H1 (cell line): ENCODE measurements at regions not wholly inside any gene's neighbourhood (a gene's known extent, or its start where the extent isn't known, plus 50 kb on each side); places are given as distances from the start of the nearest gene placed in this dataset.

Source experiments
- CTCF ChIA-PET: fragments of 300-600 bp; sonication (Branson Sonifier 250); formaldehyde crosslinking; loops from one replicate; lab custom pipeline; 2021; ENCODE audit not compliant: partially characterized antibody; lab: Charles Lee
- POLR2A ChIA-PET: fragments of 300-600 bp; sonication (Branson Sonifier 250); formaldehyde crosslinking; loops from one replicate; lab custom pipeline; 2021; ENCODE audit warnings: inconsistent platforms; ENCODE audit not compliant: partially characterized antibody; lab: Charles Lee
- DNase-seq, 2 experiments: peaks; one replicate each; pipeline versions ENCODE4 v3.0.0 to v3.0.0-alpha.2; 2010 to 2022; ENCODE audit warnings: low spot score in 2 of 2, low read depth in 1 of 2, mixed read lengths in 1 of 2
- FAIRE-seq: peaks from 2 replicates; lab custom pipeline; 2011; peaks lifted over from hg19 to GRCh38; lab: Jason Lieb, UNC
- H2AFZ ChIP-seq: 2 replicates; pipeline ENCODE4 v1.8.1; 2012; ENCODE audit warnings: low read length, inconsistent platforms
- H2AK5ac ChIP-seq: 2 replicates; pipeline ENCODE4 v1.6.1; 2013; ENCODE audit warnings: low read depth, low read length
- H2BK120ac ChIP-seq: replicated peaks from 2 replicates; pipeline ENCODE3; 2013; ENCODE audit warnings: low read depth, low read length, inconsistent platforms
- H2BK12ac ChIP-seq: 2 replicates; pipeline ENCODE4 v1.6.1; 2013; ENCODE audit warnings: low read depth, low read length
- H2BK15ac ChIP-seq: 2 replicates; pipeline ENCODE4 v1.6.1; 2013; ENCODE audit warnings: low read length
- H2BK20ac ChIP-seq: 2 replicates; pipeline ENCODE4 v1.6.1; 2013; ENCODE audit warnings: low read length
- H2BK5ac ChIP-seq: 2 replicates; pipeline ENCODE4 v1.6.1; 2013; ENCODE audit warnings: low read depth, low read length
- H3K14ac ChIP-seq: 2 replicates; pipeline ENCODE4 v1.6.1; 2013; ENCODE audit warnings: inconsistent platforms; ENCODE audit not compliant: insufficient read length
- H3K18ac ChIP-seq: 2 replicates; pipeline ENCODE4 v1.6.1; 2013; ENCODE audit warnings: low read length; ENCODE audit errors: extremely low read depth
- H3K23ac ChIP-seq: 2 replicates; pipeline ENCODE4 v1.6.1; 2013; ENCODE audit warnings: inconsistent platforms; ENCODE audit not compliant: insufficient read length
- H3K23me2 ChIP-seq: 2 replicates; pipeline ENCODE4 v1.6.1; 2013; ENCODE audit warnings: low read depth, low read length
- H3K27ac ChIP-seq: 2 replicates; pipeline ENCODE4 v1.6.1; 2011; ENCODE audit warnings: low read depth, low read length, inconsistent platforms
- H3K27me3 ChIP-seq, 4 experiments: replicated peaks in 1 of 4; 1 replicate in 1 of 4; 2 replicates in 3 of 4; pipeline versions ENCODE4 v1.6.1 to v1.8.1; 2011 to 2013; ENCODE audit warnings: low read length in 3 of 4, mild to moderate bottlenecking in 3 of 4, inconsistent platforms in 2 of 4, mixed read lengths in 2 of 4, moderate library complexity in 1 of 4; ENCODE audit not compliant: control insufficient read depth in 3 of 4, insufficient read depth in 3 of 4; ENCODE audit errors: extremely low read depth in 1 of 4
- H3K36me3 ChIP-seq, 4 experiments: 2 replicates each; pipeline versions ENCODE4 v1.6.1 to v1.8.1; 2011 to 2013; ENCODE audit warnings: mild to moderate bottlenecking in 4 of 4, low read length in 3 of 4, moderate library complexity in 2 of 4, control low read depth in 1 of 4, inconsistent platforms in 1 of 4; ENCODE audit not compliant: insufficient read depth in 4 of 4, control insufficient read depth in 2 of 4
- H3K4ac ChIP-seq: replicated peaks from 2 replicates; pipeline ENCODE3; 2013; ENCODE audit warnings: low read length, low read depth, mixed read lengths, inconsistent platforms; ENCODE audit not compliant: insufficient read length
- H3K4me1 ChIP-seq, 4 experiments: replicated peaks in 1 of 4; 1 replicate in 1 of 4; 2 replicates in 3 of 4; pipeline versions ENCODE4 v1.6.1 to v1.8.1; 2011 to 2013; ENCODE audit warnings: low read length in 3 of 4, inconsistent platforms in 2 of 4, mixed read lengths in 1 of 4; ENCODE audit not compliant: insufficient read depth in 4 of 4, control insufficient read depth in 3 of 4
- H3K4me2 ChIP-seq, 2 experiments: 2 replicates each; pipeline versions ENCODE4 v1.6.1 to v1.8.1; 2011 to 2013; ENCODE audit warnings: low read depth in 2 of 2, low read length in 2 of 2, control low read depth in 1 of 2, inconsistent platforms in 1 of 2, mild to moderate bottlenecking in 1 of 2; ENCODE audit not compliant: insufficient read depth in 1 of 2
- H3K4me3 ChIP-seq, 4 experiments: fragments of 200-600, 300-600 bp in 1 of 4; sonication (generic), shearing (Covaris generic), sonication (Bioruptor Twin) in 1 of 4; 2 replicates each; pipeline versions ENCODE4 v1.5.1 to v1.8.1; 2011 to 2016; ENCODE audit warnings: low read length in 4 of 4, low read depth in 3 of 4, control low read depth in 2 of 4, inconsistent platforms in 2 of 4, mild to moderate bottlenecking in 2 of 4, mixed read lengths in 1 of 4, moderate library complexity in 1 of 4; ENCODE audit not compliant: insufficient read depth in 2 of 4; ENCODE audit errors: extremely low read depth in 1 of 4
- H3K56ac ChIP-seq: replicated peaks from 2 replicates; pipeline ENCODE3; 2013; ENCODE audit warnings: low read depth, mild to moderate bottlenecking, mixed read lengths, low read length, inconsistent platforms; ENCODE audit not compliant: insufficient read length
- H3K79me1 ChIP-seq: 2 replicates; pipeline ENCODE4 v1.6.1; 2013; ENCODE audit warnings: low read depth, low read length, control low read depth
- H3K79me2 ChIP-seq, 2 experiments: 2 replicates each; pipeline versions ENCODE4 v1.6.1 to v1.8.1; 2012 to 2013; ENCODE audit warnings: low read length in 2 of 2, mild to moderate bottlenecking in 2 of 2, inconsistent platforms in 1 of 2; ENCODE audit not compliant: insufficient read depth in 2 of 2, control insufficient read depth in 1 of 2
- H3K9ac ChIP-seq, 4 experiments: replicated peaks in 1 of 4; 1 replicate in 1 of 4; 2 replicates in 3 of 4; pipeline versions ENCODE4 v1.6.1 to v1.8.1; 2011 to 2013; ENCODE audit warnings: low read depth in 3 of 4, low read length in 3 of 4, control low read depth in 2 of 4, mild to moderate bottlenecking in 2 of 4, moderate library complexity in 2 of 4, inconsistent platforms in 1 of 4; ENCODE audit errors: extremely low read depth in 1 of 4
- H3K9me3 ChIP-seq, 2 experiments: 2 replicates each; pipeline versions ENCODE4 v1.6.1 to v1.8.1; 2012 to 2013; ENCODE audit warnings: mild to moderate bottlenecking in 2 of 2, moderate library complexity in 2 of 2, control low read depth in 1 of 2, inconsistent platforms in 1 of 2, low read depth in 1 of 2, low read length in 1 of 2, mixed read lengths in 1 of 2; ENCODE audit not compliant: insufficient read depth in 2 of 2
- H4K20me1 ChIP-seq, 2 experiments: replicated peaks in 1 of 2; 2 replicates each; pipeline versions ENCODE3 to v1.8.1; 2011 to 2013; ENCODE audit warnings: inconsistent platforms in 2 of 2, low read length in 2 of 2, mild to moderate bottlenecking in 1 of 2; ENCODE audit not compliant: insufficient read depth in 2 of 2, control insufficient read depth in 1 of 2
- H4K5ac ChIP-seq: 2 replicates; pipeline ENCODE4 v1.6.1; 2013; ENCODE audit warnings: low read length, low read depth, mixed read lengths, inconsistent platforms; ENCODE audit not compliant: insufficient read length
- H4K8ac ChIP-seq: 2 replicates; pipeline ENCODE4 v1.8.0; 2013; ENCODE audit warnings: mild to moderate bottlenecking, moderate library complexity, low read length, inconsistent platforms; ENCODE audit not compliant: insufficient read depth; ENCODE audit errors: extremely low read depth
- H4K91ac ChIP-seq: replicated peaks from 2 replicates; pipeline ENCODE3; 2013; ENCODE audit warnings: low read length, mixed read lengths, inconsistent platforms; ENCODE audit not compliant: insufficient read length
- BACH1 ChIP-seq: IDR thresholded peaks from 2 replicates; pipeline ENCODE4 v1.6.1; 2012; ENCODE audit warnings: low read length, improper control_type of control experiment
- BCL11A ChIP-seq, 2 experiments: IDR thresholded peaks; one replicate each; pipeline ENCODE4 v1.6.1; 2011; ENCODE audit warnings: low read depth in 2 of 2, low read length in 2 of 2, mild to moderate bottlenecking in 2 of 2
- CBX5 ChIP-seq: fragments of 300-800, 300-1000 bp; sonication (generic); IDR thresholded peaks from 2 replicates; pipeline ENCODE4 v1.7.1; 2016; ENCODE audit warnings: antibody characterized with exemption, low read length, low read depth
- EGR1 ChIP-seq: IDR thresholded peaks from 2 replicates; pipeline ENCODE4 v1.6.1; 2011; ENCODE audit warnings: low read depth, low read length, borderline replicate concordance
- EP300 ChIP-seq, 2 experiments: IDR thresholded peaks; 1 replicate in 1 of 2; 2 replicates in 1 of 2; pipeline ENCODE4 v1.6.1; 2011 to 2012; ENCODE audit warnings: low read depth in 2 of 2, low read length in 2 of 2, mild to moderate bottlenecking in 2 of 2, borderline replicate concordance in 1 of 2, inconsistent platforms in 1 of 2, moderate library complexity in 1 of 2
- FOSL1 ChIP-seq: IDR thresholded peaks from 2 replicates; pipeline ENCODE4 v1.6.1; 2011; ENCODE audit warnings: mild to moderate bottlenecking, low read depth, low read length, moderate library complexity; ENCODE audit not compliant: insufficient read depth
- GABPA ChIP-seq: IDR thresholded peaks from 2 replicates; pipeline ENCODE4 v1.6.1; 2011; ENCODE audit warnings: mild to moderate bottlenecking, low read length, moderate library complexity, borderline replicate concordance; ENCODE audit not compliant: insufficient read depth
- MAFK ChIP-seq: IDR thresholded peaks from 2 replicates; pipeline ENCODE4 v1.6.1; 2012; ENCODE audit warnings: low read depth, mild to moderate bottlenecking, improper control_type of control experiment, low read length
- POU5F1 ChIP-seq: IDR thresholded peaks from 2 replicates; pipeline ENCODE4 v1.6.1; 2011; ENCODE audit warnings: low read depth, mild to moderate bottlenecking, low read length, moderate library complexity
- RNF2 ChIP-seq: fragments of 200-900, 300-1000 bp; sonication (generic); IDR thresholded peaks from 2 replicates; pipeline ENCODE4 v1.7.1; 2016; ENCODE audit warnings: borderline replicate concordance, low read depth, mild to moderate bottlenecking, antibody characterized with exemption, low read length; ENCODE audit not compliant: poor library complexity, severe bottlenecking; ENCODE audit errors: missing control alignments
- RXRA ChIP-seq: IDR thresholded peaks from 2 replicates; pipeline ENCODE4 v1.6.1; 2011; ENCODE audit warnings: low read depth, mild to moderate bottlenecking, low read length, moderate library complexity; ENCODE audit not compliant: insufficient read depth
- SIRT6 ChIP-seq: IDR thresholded peaks from one replicate; pipeline ENCODE4 v1.7.1; 2012; ENCODE audit warnings: low read length, inconsistent platforms
- SIX5 ChIP-seq: IDR thresholded peaks from 2 replicates; pipeline ENCODE4 v1.6.1; 2011; ENCODE audit warnings: mild to moderate bottlenecking, low read depth, low read length
- SRF ChIP-seq: IDR thresholded peaks from 2 replicates; pipeline ENCODE4 v1.6.1; 2011; ENCODE audit warnings: mild to moderate bottlenecking, low read depth, low read length, moderate library complexity
- SUZ12 ChIP-seq: fragments of 200-600 bp; sonication (generic); IDR thresholded peaks from 2 replicates; pipeline ENCODE4 v1.6.1; 2012; ENCODE audit warnings: mild to moderate bottlenecking, inconsistent platforms, low read length, moderate library complexity, mixed read lengths
- TAF7 ChIP-seq: optimal IDR thresholded peaks from 2 replicates; pipeline ENCODE3; 2011; ENCODE audit warnings: low read depth, mild to moderate bottlenecking, inconsistent platforms, low read length, moderate library complexity, borderline replicate concordance
- TCF12 ChIP-seq: IDR thresholded peaks from 2 replicates; pipeline ENCODE4 v1.6.1; 2011; ENCODE audit warnings: low read depth, mild to moderate bottlenecking, low read length

GRCh38 chr6:167547328-167547692 lies 222.4 kb downstream of the TTLL2 start:
- H3K79me2 ChIP-seq: no peaks in the 10 kb centered on the region
- ChIA-PET POLR2A (no interaction called here), CTCF (no interaction called here)
- H2BK5ac ChIP-seq: no peak overlapping the region
- H3K27ac ChIP-seq: no peak overlapping the region
- no peaks in the 10 kb centered on the region for H3K79me1 ChIP-seq
- H3K9me3 ChIP-seq: no peaks in the 10 kb centered on the region
- no peak overlapping the region for H3K23ac ChIP-seq
- H2BK15ac ChIP-seq: no peak overlapping the region
- no peaks in the 10 kb centered on the region for H3K27me3 ChIP-seq
- no peak overlapping the region for H4K5ac ChIP-seq
- no peaks in the 10 kb centered on the region; the same call in 1 of the 2 replicates for H3K23me2 ChIP-seq
- H2BK120ac ChIP-seq: no peak overlapping the region
- H3K9ac ChIP-seq: no peak overlapping the region
- H2AFZ ChIP-seq: no peak overlapping the region
- H3K4me2 ChIP-seq: no peak overlapping the region
- no peak overlapping the region for H2BK12ac ChIP-seq
- DNase-seq: no peak
- no peak for FAIRE-seq
- H3K36me3 ChIP-seq: no peaks in the 10 kb centered on the region
- no peak overlapping the region for H3K56ac ChIP-seq
- H3K4ac ChIP-seq: no peak overlapping the region
- H3K4me1 ChIP-seq: no peaks in the 10 kb centered on the region; a peak in 1 of 7 replicates
- H4K91ac ChIP-seq: no peak overlapping the region
- H2AK5ac ChIP-seq: no peak overlapping the region
- H4K8ac ChIP-seq: no peak overlapping the region
- H4K20me1 ChIP-seq: no peaks in the 10 kb centered on the region
- H2BK20ac ChIP-seq: no peak overlapping the region
- no peak overlapping the region for H3K18ac ChIP-seq
- no peak overlapping the region for H3K14ac ChIP-seq
- H3K4me3 ChIP-seq: no peak overlapping the region
- TF ChIP-seq SUZ12: no peak
- no peak for TF ChIP-seq TAF7
- TF ChIP-seq RXRA: no peak
- TF ChIP-seq GABPA: no peak
- TF ChIP-seq FOSL1: no peak
- TF ChIP-seq SIX5: no peak
- no peak for TF ChIP-seq POU5F1
- TF ChIP-seq BCL11A (IDR thresholded peaks at IDR 0.05; ENCODE audit: low read depth in 2 of 2, low read length in 2 of 2): no peak
- TF ChIP-seq MAFK: no peak
- no peak for TF ChIP-seq EP300 (IDR thresholded peaks at IDR 0.05; ENCODE audit: borderline replicate concordance in 1 of 2, low read depth in 2 of 2, low read length in 2 of 2)
- no peak for TF ChIP-seq EGR1
- no peak for TF ChIP-seq SIRT6
- no peak for TF ChIP-seq RNF2
- TF ChIP-seq BACH1: no peak
- TF ChIP-seq CBX5: no peak
- TF ChIP-seq TCF12: no peak
- TF ChIP-seq SRF: no peak
